Fibroblast of the aortic adventitia (primary cell): ENCODE measurements at regions not wholly inside any gene's neighbourhood (a gene's known extent, or its start where the extent isn't known, plus 50 kb on each side); places are given as distances from the start of the nearest gene placed in this dataset.

Source experiments
- DNase-seq: peaks from one replicate; pipeline ENCODE4 v3.0.0-alpha.2; 2010; ENCODE audit warnings: low read depth
- H3K4me3 ChIP-seq: 2 replicates; pipeline ENCODE4 v1.5.1; 2011; ENCODE audit warnings: low read depth, mild to moderate bottlenecking, control low read depth, low read length, moderate library complexity
- TF ChIP-seq, protein P1 (sequence below): IDR thresholded peaks from 2 replicates; pipeline ENCODE4 v1.5.1; 2011; ENCODE audit warnings: mild to moderate bottlenecking, low read length, control low read depth, inconsistent platforms; ENCODE audit not compliant: insufficient read depth

DNA sequence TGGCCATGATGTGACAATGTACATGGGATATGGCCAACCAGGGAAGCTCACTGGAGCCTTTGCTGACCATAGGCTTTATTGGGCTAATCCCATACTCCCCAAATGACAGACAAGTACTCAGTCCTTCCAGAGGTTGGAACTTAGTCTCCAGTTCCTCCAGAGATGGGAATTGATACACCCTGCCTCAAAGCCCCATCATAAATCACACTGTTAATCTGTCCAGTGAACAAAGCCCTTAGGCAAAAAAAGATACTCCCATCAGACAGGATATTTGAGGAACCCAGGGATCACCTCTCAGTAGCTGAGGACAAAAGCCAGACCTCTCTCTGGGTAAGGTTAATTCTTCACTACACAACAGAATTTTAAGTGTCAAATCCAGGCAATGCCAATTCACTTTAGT is 247.5 kb upstream of the CDH20 start:
- TF ChIP-seq, protein P1, sequence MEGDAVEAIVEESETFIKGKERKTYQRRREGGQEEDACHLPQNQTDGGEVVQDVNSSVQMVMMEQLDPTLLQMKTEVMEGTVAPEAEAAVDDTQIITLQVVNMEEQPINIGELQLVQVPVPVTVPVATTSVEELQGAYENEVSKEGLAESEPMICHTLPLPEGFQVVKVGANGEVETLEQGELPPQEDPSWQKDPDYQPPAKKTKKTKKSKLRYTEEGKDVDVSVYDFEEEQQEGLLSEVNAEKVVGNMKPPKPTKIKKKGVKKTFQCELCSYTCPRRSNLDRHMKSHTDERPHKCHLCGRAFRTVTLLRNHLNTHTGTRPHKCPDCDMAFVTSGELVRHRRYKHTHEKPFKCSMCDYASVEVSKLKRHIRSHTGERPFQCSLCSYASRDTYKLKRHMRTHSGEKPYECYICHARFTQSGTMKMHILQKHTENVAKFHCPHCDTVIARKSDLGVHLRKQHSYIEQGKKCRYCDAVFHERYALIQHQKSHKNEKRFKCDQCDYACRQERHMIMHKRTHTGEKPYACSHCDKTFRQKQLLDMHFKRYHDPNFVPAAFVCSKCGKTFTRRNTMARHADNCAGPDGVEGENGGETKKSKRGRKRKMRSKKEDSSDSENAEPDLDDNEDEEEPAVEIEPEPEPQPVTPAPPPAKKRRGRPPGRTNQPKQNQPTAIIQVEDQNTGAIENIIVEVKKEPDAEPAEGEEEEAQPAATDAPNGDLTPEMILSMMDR: no peak
- no peak for DNase-seq

DNA sequence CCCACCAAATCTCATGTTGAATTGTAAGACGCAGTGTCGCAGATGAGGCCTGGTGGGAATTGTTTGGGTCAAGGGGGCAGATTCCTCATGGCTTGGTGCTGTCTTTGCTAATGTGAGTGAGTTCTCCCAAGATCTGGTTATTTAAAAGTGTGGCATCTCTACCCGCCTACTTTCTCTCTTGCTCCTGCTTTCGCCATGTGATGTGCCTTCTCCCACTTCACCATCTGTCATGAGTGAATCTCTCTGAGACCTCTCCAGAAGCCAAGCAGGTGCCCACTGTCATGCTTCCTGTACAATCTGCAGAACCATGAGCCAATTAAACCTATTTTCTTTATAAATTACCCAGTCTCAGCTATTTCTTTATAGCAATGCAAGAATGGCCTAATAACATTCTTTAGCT is 246.6 kb upstream of the CDH20 start:
- H3K4me3 ChIP-seq: no peak overlapping the region
- DNase-seq: no peak
- TF ChIP-seq, protein P1: no peak

More for the DNA sequence above, 247.5 kb upstream of the CDH20 start:
- no peak overlapping the region for H3K4me3 ChIP-seq

DNA sequence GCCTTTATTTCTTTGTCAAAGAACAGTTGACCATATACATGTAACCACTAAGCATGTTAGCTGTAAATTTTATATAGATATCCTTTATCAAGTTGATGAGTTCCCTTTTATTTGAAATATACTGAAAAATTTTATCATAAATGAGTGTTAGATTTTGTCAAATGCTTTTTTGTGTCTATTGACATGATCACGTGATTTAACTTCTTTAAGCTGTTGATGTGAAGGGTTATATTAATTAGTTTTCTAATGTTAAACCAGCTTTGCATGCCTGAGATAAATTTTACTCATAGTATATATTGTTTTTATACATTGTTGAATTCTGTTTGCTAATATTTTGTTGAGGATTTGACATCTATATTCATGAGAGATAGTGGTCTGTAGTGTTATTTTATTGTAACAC is 241.9 kb upstream of the CDH20 start:
- DNase-seq: no peak
- no peak overlapping the region for H3K4me3 ChIP-seq
- TF ChIP-seq, protein P1: no peak

DNA sequence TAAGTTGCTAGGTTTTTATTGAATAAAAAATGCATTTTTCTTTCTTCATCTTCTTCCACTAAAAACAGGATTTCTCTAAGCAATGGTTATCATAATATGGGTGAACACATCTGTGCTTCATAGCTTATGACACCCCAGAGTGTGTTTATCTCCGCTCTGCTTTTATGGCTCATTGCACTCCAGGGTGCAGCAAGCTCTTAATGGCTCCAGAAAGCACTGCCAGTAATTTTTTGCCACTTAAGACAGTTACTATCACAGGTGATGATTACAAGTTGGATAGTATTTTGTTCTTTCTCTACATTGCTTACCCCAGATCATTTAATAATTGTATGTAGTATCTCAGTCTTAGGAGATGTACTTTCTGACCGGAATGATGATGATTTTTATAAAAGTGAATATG is 239.3 kb upstream of the CDH20 start:
- TF ChIP-seq, protein P1: no peak
- H3K4me3 ChIP-seq: no peak overlapping the region
- no peak for DNase-seq

DNA sequence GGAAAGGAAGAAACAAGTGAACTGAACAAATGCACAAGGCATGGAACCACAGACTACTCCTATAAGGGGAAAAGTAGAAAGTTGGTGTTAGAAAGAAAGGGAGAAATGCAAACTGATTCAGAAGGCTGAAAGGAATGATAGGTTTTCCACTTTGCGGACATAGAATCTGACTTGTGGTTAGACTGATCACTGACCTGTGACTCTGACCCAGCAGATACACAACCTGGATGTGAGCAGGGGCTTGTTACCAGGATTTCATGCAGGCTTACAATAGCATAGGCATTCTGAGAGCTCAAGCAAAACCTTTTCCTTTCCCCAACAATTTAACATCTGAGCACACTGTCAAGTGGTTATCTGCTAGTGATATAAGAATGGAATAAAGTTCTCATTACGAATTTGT is 237.0 kb upstream of the CDH20 start:
- TF ChIP-seq, protein P1: no peak
- H3K4me3 ChIP-seq: no peak overlapping the region
- no peak for DNase-seq

DNA sequence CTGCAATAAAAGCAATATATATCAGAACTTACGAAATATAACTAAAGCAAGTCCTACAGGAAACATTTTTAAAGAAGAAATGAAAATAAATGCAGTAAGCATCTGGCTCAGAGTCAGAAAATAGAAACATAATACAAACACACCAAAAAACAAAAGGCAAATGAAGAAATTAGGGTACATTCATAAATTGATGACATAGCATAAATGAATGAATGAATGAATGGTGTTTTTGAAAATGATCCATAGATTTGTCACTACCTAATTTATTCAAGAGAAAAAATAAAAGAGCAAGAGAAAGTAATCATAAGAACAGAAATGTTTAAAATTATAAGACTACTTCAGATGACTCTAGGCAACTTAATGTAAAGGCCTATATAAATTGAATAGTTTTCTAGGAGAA is 226.1 kb upstream of the CDH20 start:
- TF ChIP-seq, protein P1: no peak
- no peak for DNase-seq

DNA sequence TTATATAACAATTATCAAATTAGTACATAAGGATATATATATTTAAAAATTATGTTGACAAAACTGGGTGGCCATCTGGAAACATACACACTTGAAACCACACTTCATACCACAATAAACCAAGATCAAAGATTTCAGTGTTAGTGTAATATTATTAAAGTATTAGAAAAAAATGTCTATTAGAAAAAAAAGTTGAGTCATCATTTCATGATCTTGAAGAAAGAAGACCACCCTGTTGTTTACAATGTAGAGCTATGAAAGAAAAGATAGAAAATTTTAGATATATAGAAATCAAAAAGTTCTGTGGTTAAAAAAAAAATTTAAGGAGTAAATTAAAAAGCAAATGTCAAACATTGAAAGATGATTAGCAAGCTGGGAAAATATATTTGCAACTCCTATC is 224.5 kb upstream of the CDH20 start:
- no peak for DNase-seq
- H3K4me3 ChIP-seq: no peak overlapping the region
- TF ChIP-seq, protein P1: no peak

More for the DNA sequence above, 226.1 kb upstream of the CDH20 start:
- H3K4me3 ChIP-seq: no peak overlapping the region
